Activated naive CD4-positive, alpha-beta T cell treated with Interleukin-2 at 50 U/mL for 16 hours (primary cell): ENCODE measurements at regions not wholly inside any gene's neighbourhood (a gene's known extent, or its start where the extent isn't known, plus 50 kb on each side); places are given as distances from the start of the nearest gene placed in this dataset.
A peak's percentile ranks its signal among the peaks of the same experiment; 100 is the strongest.

ENCODE experiments used
- DNase-seq: peaks from one replicate; pipeline ENCODE4 v3.0.0-alpha.2; 2020

DNA sequence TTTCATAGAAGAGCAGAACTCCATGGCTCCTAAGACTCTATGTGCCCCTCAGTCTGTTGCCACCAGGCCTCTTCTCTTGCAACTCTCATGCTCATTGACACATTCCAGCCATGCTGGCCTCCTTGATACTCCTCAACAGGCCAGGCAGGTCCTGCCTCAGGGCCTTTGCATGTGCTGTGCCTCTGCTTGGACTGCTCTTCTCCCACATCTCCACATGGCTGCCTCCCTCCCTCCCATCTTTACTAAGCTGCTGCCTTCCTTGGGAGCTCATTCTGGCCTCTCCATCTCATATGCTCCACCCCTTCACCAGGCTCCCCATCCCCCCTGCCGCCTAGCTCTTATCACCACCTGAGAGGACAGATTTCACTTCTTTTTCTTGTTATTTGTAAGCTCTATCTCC, 103.8 kb upstream of the GPR26 start:
- DNase-seq, result no peak

DNA sequence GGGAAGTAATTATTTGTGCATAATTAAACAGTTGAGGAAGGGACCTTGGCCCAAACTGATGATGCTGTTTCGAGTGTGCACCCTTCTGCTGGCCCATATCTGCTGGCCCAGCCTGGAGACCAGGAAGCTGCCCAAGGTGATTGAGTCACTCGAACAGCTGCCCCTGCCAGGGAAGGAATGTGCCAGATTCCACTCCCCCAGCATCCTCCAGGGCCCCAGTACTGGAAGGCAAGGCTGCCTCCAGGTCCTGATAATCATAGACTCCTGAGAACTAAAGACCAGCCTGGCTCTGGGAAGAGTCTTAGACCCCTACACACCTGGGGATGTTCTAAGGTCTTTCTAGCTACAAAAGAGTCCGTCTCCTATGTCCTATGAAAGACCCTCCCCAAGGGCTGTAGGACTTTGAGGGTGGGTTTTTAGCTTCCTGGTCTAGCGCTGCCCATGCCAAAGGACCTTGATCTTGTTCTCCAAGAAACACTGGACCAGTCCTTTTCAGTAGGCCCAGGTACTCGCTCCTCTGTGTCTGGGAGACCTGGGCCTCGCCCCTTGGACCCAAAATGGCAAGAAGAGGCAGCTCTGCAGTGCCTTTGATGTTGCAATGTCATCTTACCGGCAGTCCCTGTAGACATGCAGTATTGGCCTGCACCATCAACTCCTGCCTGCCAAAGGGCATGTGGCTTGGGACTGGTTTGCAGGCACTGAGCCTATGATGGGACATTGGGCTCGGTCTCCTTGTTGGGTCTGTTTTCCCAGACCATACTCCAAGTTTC, 103.2 kb upstream of the GPR26 start:
- no peak for DNase-seq

DNA sequence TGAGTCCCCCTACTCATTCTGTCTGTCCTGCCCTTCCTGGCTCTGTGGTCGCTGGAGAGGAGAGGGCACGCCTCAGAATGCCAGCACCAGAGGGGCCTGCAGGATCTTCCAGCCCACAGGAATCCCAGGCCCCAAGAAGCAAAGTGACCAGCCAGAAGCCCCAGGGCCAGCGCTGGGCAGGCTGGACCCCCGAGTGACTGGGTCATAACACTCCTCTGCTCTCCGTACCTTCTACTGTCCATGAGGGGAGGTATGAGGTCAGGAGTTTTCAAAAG, 102.6 kb upstream of the GPR26 start:
- no peak for DNase-seq

DNA sequence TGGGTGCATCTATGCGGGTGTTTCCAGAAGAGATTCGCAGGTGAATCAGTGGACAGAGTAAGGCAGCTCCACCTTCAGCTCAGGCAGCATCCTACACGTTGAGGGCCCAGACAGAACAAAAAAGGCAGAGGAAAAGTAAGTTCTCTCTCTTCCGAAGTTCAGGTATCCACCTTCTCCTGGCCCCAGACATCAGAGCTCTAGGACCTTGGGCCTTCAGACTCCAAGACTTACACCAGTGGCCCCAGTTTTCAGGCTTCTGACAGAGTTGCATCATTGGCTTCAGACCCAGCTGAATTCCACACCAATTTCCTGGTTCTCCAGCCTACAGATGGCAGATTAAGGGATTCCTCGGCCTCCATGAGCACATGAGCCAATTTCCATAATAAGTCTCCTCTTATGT, 102.2 kb upstream of the GPR26 start:
- DNase-seq, result no peak

DNA sequence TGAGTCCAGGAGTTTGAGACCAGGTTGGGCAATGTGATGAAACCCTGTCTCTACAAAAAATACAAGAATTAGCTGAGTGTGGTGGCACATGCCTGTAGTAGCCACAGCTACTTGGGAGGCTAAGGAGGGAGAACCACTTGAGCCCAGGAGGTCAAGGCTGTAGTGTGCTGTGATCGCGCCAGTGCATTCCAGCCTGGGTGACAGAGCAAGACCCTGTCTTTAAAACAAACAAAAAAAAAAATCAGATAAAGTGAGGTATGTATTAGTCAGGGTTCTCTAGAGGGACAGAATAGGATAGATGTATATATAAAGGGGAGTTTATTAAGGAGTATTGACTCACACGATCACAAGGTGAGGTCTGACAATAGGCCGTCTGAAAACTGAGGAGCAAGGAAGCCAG, 101.5 kb upstream of the GPR26 start:
- no peak for DNase-seq

DNA sequence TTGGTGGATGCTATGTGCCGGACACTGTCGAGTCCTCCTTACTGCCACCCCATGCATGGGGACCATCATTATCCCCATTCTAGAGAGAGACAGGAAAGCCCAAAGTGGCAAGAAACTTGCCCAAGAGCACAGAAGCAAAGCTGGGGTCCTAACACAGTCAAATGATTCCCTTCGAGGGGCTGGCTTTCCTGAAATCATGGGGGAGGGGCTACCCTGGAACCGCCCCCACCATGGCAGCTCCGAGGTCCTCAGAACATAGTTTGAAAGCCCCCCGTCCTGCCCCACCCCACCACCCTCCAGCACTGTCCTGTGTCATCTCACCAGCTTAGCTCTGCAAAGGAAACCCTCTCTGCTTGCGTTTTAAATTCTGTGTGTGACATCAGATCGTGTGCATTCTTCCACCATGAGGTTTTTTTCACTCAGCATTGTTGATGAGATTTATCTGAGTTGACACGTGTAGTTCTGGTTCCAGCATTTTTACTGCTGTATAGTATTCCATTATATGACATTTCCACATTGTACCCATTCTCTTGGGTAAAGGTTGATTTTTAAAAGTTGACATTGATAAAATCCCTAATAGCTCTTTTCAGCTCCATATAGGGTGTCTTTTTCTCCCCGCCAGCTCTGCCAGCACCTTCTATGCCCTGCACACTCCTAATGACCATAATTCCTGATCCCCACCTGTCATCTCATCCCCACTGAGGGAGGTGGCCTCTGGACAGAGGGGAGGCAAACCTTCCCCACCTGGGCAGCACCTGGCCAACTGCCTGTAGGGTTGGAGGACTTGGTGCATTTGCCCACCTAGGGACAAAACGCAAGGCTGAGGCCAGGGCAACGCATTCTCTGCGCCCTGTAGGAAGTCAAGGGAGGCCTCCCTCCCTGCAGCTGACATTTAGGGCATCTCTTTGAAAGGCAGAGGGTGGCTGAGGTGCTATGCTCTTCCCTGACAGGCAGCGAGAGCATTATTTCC, 100.2 kb upstream of the GPR26 start:
- no peak for DNase-seq

DNA sequence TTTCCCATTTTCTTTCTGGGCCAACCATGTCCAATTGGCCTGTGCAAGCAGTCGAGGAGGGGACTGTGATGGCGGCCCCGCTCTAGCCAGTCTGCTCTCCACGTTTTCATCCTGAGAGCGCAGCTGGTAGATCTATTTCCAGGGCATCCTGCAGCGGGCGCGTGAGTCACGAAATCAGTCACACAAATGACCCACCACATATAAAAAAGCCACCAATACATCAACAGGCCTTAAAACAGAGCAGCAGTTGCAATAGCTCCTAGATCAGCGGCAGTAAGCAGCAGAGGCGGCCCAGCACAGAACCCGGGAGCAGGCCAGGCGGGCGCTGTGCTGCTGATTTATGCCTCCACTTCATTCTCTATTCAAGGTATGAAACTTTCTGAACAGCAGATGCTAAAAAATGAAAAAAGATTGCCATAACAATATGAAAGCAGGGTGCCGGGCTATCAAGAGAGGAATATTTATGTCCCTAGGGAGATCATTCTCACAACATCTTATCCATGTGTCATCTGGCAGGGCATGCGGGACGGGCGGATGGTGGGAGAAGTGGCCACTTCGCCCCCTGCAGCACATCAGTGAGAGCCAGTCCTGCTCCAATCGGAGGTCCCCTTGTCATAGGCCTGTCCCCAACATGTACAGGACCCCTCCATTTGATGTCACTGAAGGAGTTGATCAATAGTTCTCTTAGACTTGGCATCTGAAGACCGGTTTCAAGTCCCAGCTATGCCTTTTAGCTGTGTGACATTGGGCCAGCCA, 98.0 kb upstream of the GPR26 start:
- no peak for DNase-seq

DNA sequence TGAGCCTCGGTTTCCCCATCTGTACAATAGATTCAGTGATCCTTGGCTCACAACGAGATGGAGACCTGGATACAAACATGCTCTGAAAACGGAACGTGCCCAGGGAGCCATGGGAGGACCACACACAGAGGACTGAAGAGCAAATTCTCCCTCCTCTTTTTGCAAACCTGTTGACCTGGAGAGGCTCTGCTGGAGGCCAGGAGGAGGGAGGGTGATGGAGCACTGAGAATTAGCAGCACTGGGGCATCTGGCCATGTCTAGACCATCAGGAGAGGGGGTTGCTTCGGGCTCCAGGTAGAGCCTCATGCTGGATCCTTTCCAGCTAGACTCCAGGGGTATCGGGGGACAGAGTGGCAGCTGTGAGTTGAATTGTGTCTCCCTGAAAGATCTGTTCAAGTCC, 97.4 kb upstream of the GPR26 start:
- no peak for DNase-seq

DNA sequence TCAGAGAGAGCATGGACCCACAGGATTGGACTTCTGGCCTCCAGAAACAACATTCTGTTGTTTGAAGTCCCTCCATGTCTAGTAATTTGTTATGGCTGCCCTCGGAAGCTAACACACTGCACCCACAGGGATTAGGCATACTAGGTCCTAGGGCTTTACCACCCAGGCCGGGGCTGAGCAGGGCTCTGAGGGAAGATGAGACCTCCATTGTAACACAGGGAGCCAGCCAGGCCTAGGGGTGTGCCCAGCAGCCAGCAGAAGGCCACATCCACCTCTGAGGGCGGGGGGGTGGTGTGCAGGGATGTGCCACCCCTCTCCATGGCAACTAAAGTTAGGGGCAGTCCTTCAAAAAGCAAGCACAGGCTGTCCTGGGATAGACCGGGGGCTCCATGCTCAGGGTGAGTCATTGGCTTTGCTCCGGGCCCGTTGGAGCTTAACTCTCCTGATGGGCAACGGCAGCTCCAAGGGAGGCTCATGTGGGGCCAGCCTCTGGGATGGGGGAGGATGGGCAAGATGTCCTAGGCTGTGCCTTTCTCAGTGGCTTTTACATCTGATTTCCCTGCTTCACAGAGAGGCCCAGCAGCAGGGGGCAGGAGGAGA, 96.6 kb upstream of the GPR26 start:
- no peak for DNase-seq

DNA sequence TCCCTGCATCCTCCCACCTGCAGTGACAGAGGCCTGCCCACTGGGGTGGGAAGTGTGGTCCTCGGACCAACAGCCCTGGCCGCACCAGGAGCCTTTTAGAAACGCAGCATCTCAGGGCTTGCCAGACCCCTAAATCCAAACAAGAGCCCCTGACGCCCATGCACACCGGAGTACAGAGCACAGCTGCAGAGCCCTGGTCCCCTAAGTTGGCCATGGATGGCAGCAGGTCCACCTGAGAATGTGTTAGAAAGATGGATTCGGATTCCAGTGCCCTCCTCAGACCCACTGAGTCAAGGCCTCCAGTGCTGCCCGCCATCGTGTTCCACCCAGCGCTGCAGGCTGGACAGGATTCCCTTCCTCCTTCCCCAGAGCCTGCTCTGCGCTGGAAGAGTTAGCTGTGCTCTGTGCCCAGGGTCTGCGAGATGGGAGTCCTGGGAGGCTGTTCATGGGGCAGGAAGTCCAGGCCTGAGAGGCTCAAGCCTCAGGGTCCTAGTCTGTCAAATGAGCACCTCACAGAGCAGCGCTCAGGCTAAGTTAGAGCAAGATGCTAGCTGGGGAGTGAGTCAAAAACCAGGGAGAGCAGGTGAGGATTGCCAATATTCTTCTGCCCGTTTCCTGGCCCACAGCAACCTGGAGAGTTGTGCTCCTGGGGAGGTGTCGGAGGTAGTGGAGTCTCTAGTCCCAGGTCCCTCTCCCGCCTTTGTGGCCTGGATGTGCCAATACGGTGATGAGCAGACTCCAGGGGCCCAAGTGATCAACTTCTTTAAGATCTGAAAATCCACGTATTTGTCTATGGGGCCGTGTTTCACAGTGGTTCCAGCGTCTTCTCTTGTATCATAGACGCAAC, 95.9 kb upstream of the GPR26 start:
- DNase-seq, result no peak

DNA sequence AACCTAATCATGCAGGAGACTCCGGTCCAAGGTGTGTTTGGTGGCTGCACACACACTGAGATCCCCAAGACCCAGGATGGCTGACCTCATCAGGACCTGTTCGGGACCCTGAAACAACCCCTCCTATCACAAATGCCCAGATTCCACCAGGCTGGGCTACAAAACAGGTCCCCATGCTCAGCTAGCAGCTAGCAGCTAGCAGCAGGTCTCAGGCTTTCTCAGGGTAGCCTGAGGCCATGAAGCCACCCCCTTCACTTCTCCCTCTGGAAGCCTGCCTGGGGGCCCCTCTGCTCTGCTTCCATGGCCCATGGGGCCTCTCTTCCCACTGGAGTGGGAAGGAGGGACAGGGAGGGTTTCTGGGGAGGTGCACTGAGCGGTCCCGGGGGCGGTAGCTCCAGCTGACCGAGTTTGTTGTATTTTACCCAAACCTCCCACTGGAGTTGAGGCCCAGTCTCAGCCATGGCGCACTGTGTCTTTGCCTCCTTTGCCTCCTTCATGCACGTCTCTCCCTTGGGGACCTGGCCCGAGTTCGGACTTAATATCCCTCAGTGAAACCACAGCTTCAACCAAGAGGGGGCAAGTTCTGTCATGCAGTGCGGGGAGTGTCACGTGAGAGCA, 95.1 kb upstream of the GPR26 start:
- no peak for DNase-seq

DNA sequence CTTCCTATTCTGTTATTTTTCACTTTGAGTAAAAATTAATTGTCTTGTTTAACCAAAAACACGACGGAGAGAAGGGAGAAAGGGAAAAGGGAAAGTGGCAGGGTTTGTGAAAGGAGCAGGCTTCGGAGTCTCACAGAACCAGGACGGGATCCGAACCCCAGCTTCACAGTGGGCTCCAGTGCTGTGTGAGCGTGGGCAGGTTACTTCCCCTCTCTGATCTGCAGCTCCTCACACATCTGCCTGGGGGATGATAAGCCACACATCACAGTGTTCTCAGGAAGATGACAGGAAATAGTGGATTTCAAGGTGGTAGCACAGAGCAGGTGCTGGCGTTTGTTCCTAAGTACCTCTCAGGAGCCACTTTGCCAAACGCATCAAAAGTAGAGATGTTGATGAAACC, 94.2 kb upstream of the GPR26 start:
- no peak for DNase-seq

DNA sequence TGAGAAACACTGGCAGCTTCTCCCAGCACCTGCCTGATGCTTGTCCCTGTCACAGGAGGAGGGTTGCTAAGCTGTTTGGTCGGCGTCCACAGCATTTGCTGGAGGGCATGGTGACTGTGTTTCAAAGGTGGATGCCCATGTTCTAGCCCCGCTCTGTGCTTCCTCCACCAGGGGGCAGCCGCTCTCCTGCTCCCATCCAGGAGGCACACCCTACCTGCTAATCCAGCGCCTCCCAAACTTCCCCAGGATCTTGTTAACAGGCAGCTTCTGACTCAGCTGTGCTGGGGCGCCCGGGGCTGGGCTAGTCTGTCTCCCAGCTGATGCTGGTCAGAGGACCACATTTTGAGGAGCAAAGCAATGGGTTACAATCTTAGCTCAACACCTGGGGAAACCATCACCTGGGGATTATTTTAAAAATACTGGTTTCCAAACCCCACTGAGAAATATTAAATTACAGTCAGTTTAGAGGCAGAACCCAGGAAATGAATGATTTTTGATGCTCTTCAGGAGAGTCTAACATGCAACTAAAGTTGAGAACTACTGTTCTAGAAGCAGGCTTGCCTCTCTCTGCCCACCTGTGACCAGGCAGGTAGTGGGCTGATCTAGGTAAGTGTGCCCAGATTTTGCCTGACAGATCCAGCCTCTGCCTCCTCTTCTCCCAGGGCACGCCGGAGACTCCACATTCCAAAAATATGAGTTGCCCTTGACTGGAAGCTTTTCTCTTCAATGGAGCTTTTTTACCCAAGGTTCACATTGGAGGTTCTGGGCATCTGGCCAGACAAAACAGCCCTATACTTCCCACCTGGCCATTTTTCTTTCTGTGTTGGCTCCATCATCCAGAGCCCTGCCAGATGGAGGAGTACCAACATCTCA, 92.7 kb upstream of the GPR26 start:
- peak; percentile 27 for DNase-seq

DNA sequence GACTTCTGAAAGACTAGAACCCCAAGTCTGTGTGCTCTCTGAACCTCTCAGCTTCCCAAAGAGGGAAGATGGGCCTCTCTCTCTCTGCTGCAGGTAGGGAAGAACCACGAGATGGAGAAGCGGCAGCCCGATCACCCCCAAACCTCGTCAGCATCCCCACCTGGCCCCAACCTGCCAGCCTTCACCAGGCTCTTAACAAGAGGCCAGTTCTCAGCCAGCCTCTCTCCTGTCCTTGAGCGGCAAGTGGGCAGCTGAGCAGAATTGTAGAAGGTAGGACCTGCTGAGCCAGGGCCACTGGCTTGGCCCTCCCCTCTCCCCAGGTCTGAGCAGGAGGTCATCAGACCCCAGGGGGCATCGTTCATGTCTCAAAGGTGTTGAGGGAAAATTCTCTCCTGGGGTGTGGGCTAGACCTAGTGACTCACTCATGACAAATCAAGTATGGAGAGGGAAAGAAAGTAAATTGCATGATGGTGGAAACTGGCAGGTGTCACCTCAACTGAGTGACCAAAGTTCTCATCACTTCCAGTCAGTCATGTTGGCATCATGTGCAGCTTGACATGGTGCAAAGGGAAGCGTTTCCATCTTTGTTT, 92.0 kb upstream of the GPR26 start:
- DNase-seq, result no peak

DNA sequence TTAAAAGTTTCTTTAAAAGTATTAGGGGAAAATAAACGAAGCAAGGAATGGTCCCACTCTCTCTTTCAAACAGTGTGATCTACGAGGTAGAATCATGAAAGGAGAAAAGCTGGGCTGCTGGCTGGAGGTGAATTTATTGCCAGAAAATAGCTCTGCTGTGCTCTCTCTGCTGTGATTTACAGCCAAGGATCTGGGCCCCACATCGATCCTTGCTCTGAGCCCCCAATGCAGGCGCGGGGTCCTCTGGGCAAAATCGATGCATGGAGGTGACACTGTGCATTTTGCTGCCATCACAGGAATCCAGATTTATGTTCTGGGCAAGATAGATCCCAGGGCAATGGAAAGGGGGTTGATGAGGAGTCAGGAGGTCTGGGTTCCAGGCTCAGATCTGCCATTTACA, 91.0 kb upstream of the GPR26 start:
- no peak for DNase-seq

DNA sequence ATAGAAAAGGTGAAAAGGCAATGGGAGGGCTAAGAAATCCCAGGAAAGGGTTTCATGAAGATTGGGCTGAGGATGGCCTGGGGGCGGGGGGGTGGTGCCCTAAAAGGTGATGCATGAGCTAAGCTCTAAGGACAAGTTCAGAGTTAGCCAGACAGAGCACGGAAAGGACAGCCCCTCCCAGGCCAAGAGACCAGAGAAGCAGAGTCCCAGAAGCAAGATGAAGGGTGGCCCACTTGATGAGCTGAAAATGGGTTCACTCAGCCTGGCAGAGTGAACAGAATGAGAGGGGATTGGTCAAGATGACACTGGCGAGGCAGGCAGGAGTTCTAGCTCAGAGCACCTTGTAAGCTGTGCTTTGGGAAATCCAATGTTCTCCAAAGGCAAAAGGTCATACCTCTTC, 89.4 kb upstream of the GPR26 start:
- no peak for DNase-seq

DNA sequence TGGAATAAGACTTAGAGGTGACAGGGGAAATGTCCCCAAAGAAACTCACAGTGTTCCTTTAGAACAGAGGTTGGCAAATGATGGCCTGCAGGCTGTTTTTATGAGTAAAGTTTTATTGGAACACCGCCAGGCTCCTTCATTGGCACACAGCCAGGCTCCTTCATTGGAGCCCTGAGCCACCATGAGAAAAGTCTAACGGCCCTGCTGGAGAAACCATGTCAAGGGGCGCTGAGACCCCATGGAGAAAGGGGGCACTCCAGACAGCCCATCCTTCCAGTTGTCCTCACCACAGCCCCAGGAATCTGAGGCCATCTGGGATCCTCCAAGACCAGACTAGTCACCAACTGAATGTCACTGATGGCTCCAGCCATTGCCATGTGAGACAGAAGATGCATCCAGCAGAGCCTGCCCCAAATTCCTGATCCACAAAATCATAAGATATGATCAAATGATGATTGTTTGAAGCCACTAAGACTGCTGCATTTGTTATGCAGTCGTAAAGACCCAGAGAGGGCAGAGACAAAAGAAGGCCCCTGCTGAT, 88.2 kb upstream of the GPR26 start:
- DNase-seq, result no peak

DNA sequence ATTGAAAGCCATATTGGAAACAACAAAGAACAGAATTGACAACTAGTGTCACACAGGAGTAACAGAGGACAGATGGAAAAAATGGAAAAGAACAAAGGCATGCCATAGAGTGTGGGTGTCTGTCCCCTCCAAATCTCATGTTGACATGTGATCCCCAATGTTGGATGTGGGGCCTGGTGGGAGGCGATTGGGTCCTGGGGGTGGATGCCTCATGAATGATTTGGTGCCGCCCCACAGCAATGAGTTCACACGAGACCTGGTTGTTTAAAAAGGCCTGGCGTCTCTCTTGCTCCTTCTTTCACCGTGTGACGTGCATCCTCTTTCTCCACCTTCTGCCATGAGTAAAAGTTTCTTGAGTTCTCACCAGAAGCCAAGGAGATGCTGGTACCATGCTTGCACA, 87.4 kb upstream of the GPR26 start:
- no peak for DNase-seq

DNA sequence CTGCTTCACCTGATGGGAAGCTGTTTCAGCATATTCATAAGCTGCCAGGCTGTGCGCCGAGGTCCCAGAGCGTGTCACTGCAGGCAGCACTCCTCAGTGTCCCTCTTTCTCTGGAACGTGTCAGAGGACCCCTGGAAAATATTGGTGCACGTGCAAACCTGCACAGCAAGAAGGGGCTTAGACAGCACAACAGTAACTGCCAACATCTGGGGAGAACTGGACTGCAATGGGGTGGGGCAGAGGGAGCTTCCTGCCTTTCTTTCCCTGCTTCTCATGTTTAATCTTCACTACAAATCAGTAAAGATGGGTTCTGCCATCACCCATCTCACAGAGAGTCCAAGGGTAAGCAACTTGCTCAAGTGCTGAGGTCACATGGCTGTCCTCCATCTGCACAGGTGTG, 86.5 kb upstream of the GPR26 start:
- no peak for DNase-seq

DNA sequence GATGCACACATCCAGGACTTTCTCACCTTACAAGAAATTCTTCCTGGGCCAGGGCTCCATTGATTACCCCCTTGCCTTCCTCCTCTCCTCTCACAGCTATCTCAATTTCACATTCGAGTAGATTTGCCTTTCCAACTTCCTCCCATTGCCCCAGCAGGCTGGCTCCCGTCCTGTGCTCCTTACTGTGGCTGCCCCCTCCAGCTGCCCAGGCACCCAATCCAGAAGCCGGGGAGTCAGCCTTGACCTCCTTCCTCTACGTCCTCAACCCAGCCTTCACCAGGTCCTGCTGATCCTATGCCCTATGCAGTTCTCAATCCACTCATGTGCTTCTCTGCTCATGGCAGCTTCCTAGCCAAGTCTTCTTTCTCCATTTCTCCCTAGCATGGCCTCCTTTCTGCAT, 85.7 kb upstream of the GPR26 start:
- DNase-seq, result no peak
